Heart right ventricle (tissue), 16 donors: ENCODE measurements at regions not wholly inside any gene's neighbourhood (a gene's known extent, or its start where the extent isn't known, plus 50 kb on each side); places are given as distances from the start of the nearest gene placed in this dataset.
"Not testable (repeated sequence)": the region's sequence is repeated elsewhere in the genome, so short reads cannot be mapped to it uniquely, and the experiment has no call there.

Experiments
- ATAC-seq, 8 donors: fragments of 200-7000 bp; cut with Tn5 transposase; one replicate each; pipeline ENCODE4 v1.9.1; 2020; ENCODE audit warnings: mild to moderate bottlenecking in 8 of 8, moderate library complexity in 8 of 8, moderate number of reproducible peaks in 1 of 8
- DNase-seq, 2 donors: peaks; one replicate each; pipeline ENCODE4 v3.0.0-alpha.2; 2020
- H3K27ac ChIP-seq, 10 donors: fragments of 200-600 bp; sonication (generic) in 2 of 10; one replicate each; pipeline versions ENCODE4 v1.5.0 to v1.8.0; 2020 to 2022; ENCODE audit warnings: mild to moderate bottlenecking in 3 of 10
- H3K27me3 ChIP-seq, 7 donors: fragments of 200-600 bp; one replicate each; pipeline ENCODE4 v1.8.0; 2021 to 2022; ENCODE audit warnings: mild to moderate bottlenecking in 2 of 7
- H3K36me3 ChIP-seq, 9 donors: fragments of 200-600 bp; sonication (generic) in 1 of 9; one replicate each; pipeline versions ENCODE4 v1.5.0 to v1.8.0; 2020 to 2022; ENCODE audit warnings: mild to moderate bottlenecking in 2 of 9
- H3K4me1 ChIP-seq, 9 donors: fragments of 200-600 bp; sonication (generic) in 1 of 9; one replicate each; pipeline versions ENCODE4 v1.5.0 to v1.8.0; 2020 to 2022; ENCODE audit warnings: mild to moderate bottlenecking in 4 of 9
- H3K4me3 ChIP-seq, 10 donors: fragments of 200-600 bp; sonication (generic) in 2 of 10; one replicate each; pipeline versions ENCODE4 v1.5.0 to v1.8.0; 2020 to 2022; ENCODE audit warnings: mild to moderate bottlenecking in 7 of 10, moderate library complexity in 2 of 10
- H3K9me3 ChIP-seq, 11 donors: fragments of 200-600 bp in 10 of 11; sonication (generic) in 2 of 11; one replicate each; pipeline versions ENCODE4 v1.5.0 to v1.8.0; 2013 to 2022; ENCODE audit warnings: mild to moderate bottlenecking in 2 of 11, control low read depth in 1 of 11, moderate library complexity in 1 of 11
- CTCF ChIP-seq, 9 donors: fragments of 200-600 bp; sonication (generic) in 2 of 9; IDR thresholded peaks; one replicate each; pipeline versions ENCODE4 v1.5.0 to v1.8.0; 2021 to 2022; ENCODE audit warnings: antibody characterized with exemption in 9 of 9, mild to moderate bottlenecking in 5 of 9, moderate library complexity in 1 of 9
- WGBS, 2 donors: extraction: QIAGEN DNeasy Blood & Tissue Kit; methylation state at CpG; one replicate each; pipeline ENCODE4 v1.1.7; 2013; ENCODE audit warnings: inconsistent platforms in 1 of 2; 5-methylcytosine and 5-hydroxymethylcytosine counted together
- intact Hi-C, 10 donors: fragments of 100-400 bp; cut with DNase I; formaldehyde crosslinking; loops; one replicate each; pipeline versions ENCODE4 v1.11.1 to v1.14.2; 2022
- donor health status: Arrhythmogenic right ventricular cardiomyopathy.
- donor health status: ischemic (EF 13 %, LVEDD 7.1; RV severe dilation, severe dysfunction).
- donor health status: healthy with polysubstance abuse.
- donor health status: DM: no; HTN: yes; CAD: no.
- donor health status: DM: no; HTN: no; CAD: no.
- donor health status: ischemic (EF 25% LVEDD 6.9; RV normal size, moderate dysfunction).
- donor health status: ischemic (EF 25% LVEDD 5.7; RV mildly dilated, moderate dysfunction).
- donor health status: healthy.
- donor health status: DM: yes; HTN: yes; CAD: no.
- donor health status: Ischemic cardiomyopathy.
- donor health status: ischemic (EF 35%, LVEDD 5.7; RV mildly dilated, moderate dysfunction).
- donor health status: nonischemic (EF 11% LVEDD 7.7; RV severe dilation, severe dysfunction).
- donor health status: DM: yes; HTN: yes; CAD: no.
- donor health status: PGD.
- donor health status: ischemic (EF 29% LVEDD 5.4; RV normal size, mild dysfunction).
- donor health status: nonischemic (EF 23%, LVEDD 6.1; RV moderate dilation, normal function).

- intact Hi-C loops = no loop called here
- DNase-seq = no peak
- WGBS, 2 donors = 27% methylated on average over 1 of the region's 1 CpG
These were observed 293.6 kb upstream of the NDST3 start for GRCh38 chr4:117740736-117741135.

GRCh38 chr4:117745379-117745778, 288.9 kb upstream of the NDST3 start:
- ATAC-seq, H3K27ac ChIP-seq, H3K4me3 ChIP-seq, intact Hi-C loops, DNase-seq, H3K36me3 ChIP-seq, H3K4me1 ChIP-seq, H3K27me3 ChIP-seq: not testable (repeated sequence)
- peaks cover 0 to 18% (median 0%) of the 10 kb centered on the region in 11 donors for H3K9me3 ChIP-seq
- WGBS, 2 donors = 0 to 82% methylated on average over 1 of the region's 1 CpG

More at GRCh38 chr4:117740736-117741135, 293.6 kb upstream of the NDST3 start:
- Histone ChIP-seq H3K27me3 (no peaks in the 10 kb centered on the region), H3K27ac (no peak overlapping the region), H3K4me3 (no peak overlapping the region), H3K4me1 (no peaks in the 10 kb centered on the region), H3K36me3 (no peaks in the 10 kb centered on the region), H3K9me3 (peaks cover 0 to 18% (median 0%) of the 10 kb centered on the region in 11 donors)
- no peak for TF ChIP-seq CTCF (IDR thresholded peaks at IDR 0.05)
- no peak for ATAC-seq

- H3K4me3 ChIP-seq = no peak overlapping the region
- no peak for TF ChIP-seq CTCF (IDR thresholded peaks at IDR 0.05)
- no peaks in the 10 kb centered on the region for H3K36me3 ChIP-seq
- intact Hi-C loops = no loop called here
- DNase-seq = no peak
- no peak overlapping the region for H3K27ac ChIP-seq
- peaks cover 0 to 21% (median 0%) of the 10 kb centered on the region in 11 donors for H3K9me3 ChIP-seq
- 41 to 64% methylated on average over 1 of the region's 1 CpG for WGBS, 2 donors
- no peak for ATAC-seq
- no peaks in the 10 kb centered on the region for H3K27me3 ChIP-seq
- no peaks in the 10 kb centered on the region for H3K4me1 ChIP-seq
These were observed 278.8 kb upstream of the NDST3 start for GRCh38 chr4:117755438-117755837.

GRCh38 chr4:117768610-117769009, 265.7 kb upstream of the NDST3 start:
- TF ChIP-seq CTCF (IDR thresholded peaks at IDR 0.05) = no peak
- Histone ChIP-seq H3K4me1 (no peaks in the 10 kb centered on the region), H3K36me3 (no peaks in the 10 kb centered on the region), H3K27ac (no peak overlapping the region), H3K9me3 (peaks cover 0 to 3% (median 0%) of the 10 kb centered on the region in 11 donors), H3K4me3 (no peak overlapping the region), H3K27me3 (no peaks in the 10 kb centered on the region)
- ATAC-seq (no peak), DNase-seq (no peak)
- WGBS, 2 donors = 60 to 81% methylated on average over 3 of the region's 3 CpGs
- intact Hi-C loops = loop anchor here in 1 of 10 donors (5.0 kb wide), 1 partner anchor 94 kb away; no protein-coding TSS in a partner anchor

GRCh38 chr4:117770269-117771102, 263.8 kb upstream of the NDST3 start:
- Histone ChIP-seq H3K4me3 (no peak overlapping the region), H3K27me3 (no peaks in the 10 kb centered on the region), H3K4me1 (no peaks in the 10 kb centered on the region), H3K27ac (no peak overlapping the region), H3K36me3 (no peaks in the 10 kb centered on the region), H3K9me3 (peaks cover 0 to 8% (median 0%) of the 10 kb centered on the region in 11 donors)
- intact Hi-C loops = no loop called here
- ATAC-seq (no peak), DNase-seq (no peak)
- WGBS, 2 donors = 67 to 69% methylated on average over 3 of the region's 3 CpGs
- no peak for TF ChIP-seq CTCF (IDR thresholded peaks at IDR 0.05)
